OCI-LY1 (cell line): ENCODE measurements at regions not wholly inside any gene's neighbourhood (a gene's known extent, or its start where the extent isn't known, plus 50 kb on each side); places are given as distances from the start of the nearest gene placed in this dataset.

Source experiments
- EZH2 ChIP-seq: fragments of 200-600 bp; sonication (generic), shearing (Covaris generic); IDR thresholded peaks from 2 replicates; pipeline ENCODE4 v1.8.0; 2017; ENCODE audit warnings: borderline replicate concordance, mixed run types, mild to moderate bottlenecking, antibody characterized with exemption, low read length, moderate library complexity, mixed read lengths
- TF ChIP-seq, protein P1 (sequence below): fragments of 200-600 bp; sonication (generic), shearing (Covaris generic); IDR thresholded peaks from 2 replicates; pipeline ENCODE4 v1.5.1; 2017; ENCODE audit warnings: mild to moderate bottlenecking, antibody characterized with exemption, low read length, moderate library complexity, mixed read lengths

DNA sequence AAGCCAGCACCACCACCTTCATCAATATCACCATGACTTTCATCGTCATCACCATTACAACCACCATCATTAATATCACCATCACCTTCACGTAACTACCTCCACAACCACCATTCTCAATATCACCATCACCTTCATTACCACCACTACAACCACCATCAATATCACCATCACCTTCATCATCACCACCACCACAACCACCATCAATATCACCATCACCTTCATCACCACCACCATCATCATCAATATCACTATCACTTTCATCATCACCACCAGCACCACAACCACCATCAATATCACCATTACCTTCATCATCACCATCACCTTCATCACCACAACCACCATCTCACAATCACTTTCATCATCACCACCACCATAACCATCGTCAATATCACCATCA lies 225.3 kb upstream of the SULF2 start:
- TF ChIP-seq, protein P1, sequence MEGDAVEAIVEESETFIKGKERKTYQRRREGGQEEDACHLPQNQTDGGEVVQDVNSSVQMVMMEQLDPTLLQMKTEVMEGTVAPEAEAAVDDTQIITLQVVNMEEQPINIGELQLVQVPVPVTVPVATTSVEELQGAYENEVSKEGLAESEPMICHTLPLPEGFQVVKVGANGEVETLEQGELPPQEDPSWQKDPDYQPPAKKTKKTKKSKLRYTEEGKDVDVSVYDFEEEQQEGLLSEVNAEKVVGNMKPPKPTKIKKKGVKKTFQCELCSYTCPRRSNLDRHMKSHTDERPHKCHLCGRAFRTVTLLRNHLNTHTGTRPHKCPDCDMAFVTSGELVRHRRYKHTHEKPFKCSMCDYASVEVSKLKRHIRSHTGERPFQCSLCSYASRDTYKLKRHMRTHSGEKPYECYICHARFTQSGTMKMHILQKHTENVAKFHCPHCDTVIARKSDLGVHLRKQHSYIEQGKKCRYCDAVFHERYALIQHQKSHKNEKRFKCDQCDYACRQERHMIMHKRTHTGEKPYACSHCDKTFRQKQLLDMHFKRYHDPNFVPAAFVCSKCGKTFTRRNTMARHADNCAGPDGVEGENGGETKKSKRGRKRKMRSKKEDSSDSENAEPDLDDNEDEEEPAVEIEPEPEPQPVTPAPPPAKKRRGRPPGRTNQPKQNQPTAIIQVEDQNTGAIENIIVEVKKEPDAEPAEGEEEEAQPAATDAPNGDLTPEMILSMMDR = no peak
- no peak for TF ChIP-seq EZH2
